Dermis microvascular lymphatic vessel endothelial cell (primary cell): ENCODE measurements at regions not wholly inside any gene's neighbourhood (a gene's known extent, or its start where the extent isn't known, plus 50 kb on each side); places are given as distances from the start of the nearest gene placed in this dataset.
A peak's percentile ranks its signal among the peaks of the same experiment; 100 is the strongest.
"Not testable (repeated sequence)": the region's sequence is repeated elsewhere in the genome, so short reads cannot be mapped to it uniquely, and the experiment has no call there.

Experiments
- DNase-seq, 2 donors: peaks; one replicate each; pipeline versions ENCODE4 v3.0.0 to v3.0.0-alpha.2; 2010; ENCODE audit warnings: low read depth in 2 of 2

DNA sequence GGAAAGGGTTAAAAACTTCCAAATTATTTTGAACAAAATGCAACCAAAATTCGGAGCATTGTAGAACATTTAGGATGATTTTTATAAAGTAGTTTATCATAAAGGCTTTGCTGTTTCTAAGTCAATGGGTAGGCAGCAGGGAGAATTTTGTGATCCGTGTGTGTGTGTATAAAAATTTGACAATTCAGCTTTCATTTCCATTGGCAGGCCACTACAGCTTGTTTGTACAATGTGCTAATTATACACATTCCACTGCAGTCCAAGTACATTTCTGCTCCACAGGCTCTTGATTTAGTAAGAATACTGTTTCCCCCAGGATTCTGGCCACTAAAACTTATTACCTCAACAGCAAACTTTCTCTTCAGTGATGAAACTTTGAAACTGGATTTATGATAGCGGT is 71.8 kb upstream of the LTBP1 start:
- DNase-seq, result no peak

DNA sequence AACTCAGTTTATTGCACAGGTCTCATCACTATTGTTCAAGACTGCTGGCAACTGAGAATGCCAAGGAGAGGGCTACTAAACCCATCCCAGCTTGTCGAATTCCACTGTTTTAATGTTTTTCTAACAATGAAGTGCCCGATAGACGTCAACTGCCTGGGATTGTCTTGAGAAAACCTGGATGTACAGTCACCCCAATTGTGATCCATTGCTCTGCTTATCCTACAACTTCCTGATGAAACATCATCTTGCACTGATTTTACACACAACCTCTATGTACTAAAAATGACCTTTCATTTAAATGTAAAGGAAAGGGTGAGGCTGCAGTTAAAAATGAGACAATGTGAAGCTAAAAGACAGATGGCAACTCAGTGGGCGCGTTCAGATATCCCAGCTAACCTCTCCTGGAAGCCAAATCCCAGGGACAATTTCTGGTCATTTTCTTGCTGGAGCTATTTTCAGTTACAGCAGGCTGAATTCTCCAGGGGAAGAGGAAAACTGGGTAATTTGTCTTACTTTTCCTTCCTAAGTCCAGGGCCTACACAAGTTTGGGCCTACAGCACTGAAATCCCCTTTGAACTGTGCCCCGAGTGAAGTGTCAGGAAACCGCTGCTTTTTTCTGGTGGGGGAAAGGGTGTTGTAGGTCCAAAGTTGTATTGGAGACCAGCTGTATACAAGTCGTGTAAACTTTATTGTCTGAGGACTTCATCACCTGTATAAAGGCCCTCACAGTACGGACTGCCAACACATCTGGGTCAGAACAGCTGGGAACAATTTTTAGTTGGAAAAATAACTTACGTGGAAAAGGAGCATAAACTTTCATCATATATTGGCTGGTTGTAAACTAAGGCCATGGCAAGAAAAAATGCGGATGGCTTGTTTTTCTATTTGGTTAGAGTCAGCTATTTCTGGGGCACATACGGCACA is 68.9 kb upstream of the LTBP1 start:
- DNase-seq, result peak in 1 of 2 donors; percentile 12

DNA sequence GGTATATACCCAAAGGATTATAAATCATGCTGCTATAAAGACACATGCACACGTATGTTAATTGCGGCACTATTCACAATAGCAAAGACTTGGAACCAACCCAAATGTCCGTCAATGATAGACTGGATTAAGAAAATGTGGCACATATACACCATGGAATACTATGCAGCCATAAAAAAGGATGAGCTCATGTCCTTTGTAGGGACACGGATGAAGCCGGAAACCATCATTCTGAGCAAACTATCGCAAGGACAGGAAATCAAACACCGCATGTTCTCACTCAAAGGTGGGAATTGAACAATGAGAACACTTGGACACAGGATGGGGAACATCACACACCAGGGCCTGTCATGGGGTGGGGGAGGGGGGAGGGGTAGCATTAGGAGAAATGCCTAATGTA is 66.8 kb upstream of the LTBP1 start:
- not testable (repeated sequence) for DNase-seq

DNA sequence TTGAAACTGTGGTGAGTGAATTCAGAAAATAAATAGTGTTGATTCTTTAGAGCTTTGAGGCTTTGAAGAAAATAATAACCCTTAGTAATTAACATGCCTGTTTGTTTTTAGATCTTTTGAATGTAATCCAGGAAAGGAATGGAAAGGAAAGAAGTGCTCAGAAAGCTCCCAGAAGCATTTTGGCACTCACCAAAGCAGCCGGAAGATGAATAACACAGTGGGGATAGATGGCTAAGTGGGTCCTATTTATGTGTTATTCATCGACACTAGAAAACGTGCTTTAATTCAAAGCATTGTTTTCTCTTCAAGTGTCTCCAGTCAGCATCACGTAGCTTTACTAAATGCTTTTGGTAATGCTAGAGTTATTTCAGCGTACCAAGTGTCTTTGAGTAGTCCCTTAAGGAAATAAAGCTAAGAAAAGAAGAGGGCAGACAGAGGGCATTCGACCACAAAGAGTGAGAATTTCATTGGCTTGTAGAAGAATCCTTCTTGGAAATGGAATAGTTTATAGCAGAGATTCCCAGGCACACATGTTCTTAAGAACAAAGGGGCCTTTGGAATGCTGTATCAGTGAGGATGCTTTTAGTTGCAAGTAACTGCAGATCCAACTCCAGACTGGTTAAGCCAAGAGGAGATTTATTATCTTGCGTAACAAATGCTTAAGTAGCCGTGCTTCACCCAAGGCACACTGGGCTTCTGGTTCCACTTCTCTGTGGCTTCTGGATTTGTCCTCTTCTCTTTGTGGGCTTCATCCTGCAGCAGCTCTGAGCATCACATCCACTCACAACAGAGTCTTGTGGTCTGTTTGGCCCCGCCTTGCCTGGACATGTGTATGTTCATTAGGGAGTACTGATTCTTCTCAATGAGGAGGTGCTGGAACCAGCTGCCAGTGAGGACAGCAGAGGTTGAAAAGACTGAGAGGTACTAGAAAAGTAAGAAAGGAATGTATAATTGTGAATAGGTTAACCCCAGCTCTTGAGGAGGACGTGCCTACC is 63.6 kb upstream of the LTBP1 start:
- peak in 1 of 2 donors; percentile 22 for DNase-seq

DNA sequence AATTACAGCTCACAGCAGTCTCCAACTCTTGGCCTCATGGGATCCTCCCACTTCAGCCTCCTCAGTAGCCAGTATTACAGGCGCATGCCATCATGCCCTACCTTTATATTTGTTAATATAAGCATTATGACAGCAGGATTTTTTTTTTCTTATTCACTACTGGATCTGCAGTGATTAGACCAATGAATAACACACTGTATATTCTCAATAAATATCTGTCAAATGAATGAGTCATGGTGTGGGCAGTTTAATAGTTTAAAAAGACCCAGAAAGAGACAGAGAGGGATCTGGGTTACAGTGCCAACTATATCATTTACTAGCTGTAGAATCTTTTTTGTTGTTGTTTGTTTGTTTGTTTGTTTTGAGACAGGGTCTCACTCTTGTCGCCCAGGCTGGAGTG is 62.4 kb upstream of the LTBP1 start:
- no peak for DNase-seq

GRCh38 chr2:32886397-32887055 is 60.2 kb upstream of the LTBP1 start:
- DNase-seq, result not testable (repeated sequence)

- DNase-seq, result no peak
These were observed 59.6 kb upstream of the LTBP1 start for GRCh38 chr2:32887125-32887524.

DNA sequence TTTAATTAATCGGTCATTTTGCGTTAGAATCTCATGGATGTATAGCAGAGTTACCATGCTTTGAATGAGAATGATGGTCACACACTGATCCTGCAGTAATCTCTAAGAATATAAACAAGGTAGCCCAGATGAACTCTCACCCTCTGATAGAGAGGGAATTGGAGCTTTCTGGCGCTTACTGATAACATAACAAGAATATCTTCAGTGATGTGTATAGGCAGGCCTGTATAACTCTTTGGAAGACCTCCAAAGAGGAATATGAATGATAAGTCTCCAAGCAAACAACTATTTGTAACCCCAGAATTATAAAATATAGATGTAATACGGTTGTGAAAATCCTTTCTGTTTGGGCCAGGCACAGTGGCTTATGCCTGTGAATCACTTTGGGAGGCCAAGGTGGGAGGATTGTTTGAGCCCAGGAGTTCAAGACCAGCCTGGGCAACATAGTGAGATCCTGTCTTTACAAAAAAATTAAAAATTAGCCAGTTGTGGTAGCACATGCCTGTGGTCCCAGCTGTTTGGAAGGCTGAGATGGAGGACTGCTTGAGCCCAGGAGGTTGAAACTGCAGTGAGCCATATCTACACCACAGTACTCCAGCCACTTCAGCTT is 52.5 kb upstream of the LTBP1 start:
- no peak for DNase-seq

- DNase-seq, result no peak
These were observed 51.3 kb upstream of the LTBP1 start for GRCh38 chr2:32895424-32895823.
